HG02763 (cell line): ENCODE measurements at regions not wholly inside any gene's neighbourhood (a gene's known extent, or its start where the extent isn't known, plus 50 kb on each side); places are given as distances from the start of the nearest gene placed in this dataset.
"Not testable (repeated sequence)": the region's sequence is repeated elsewhere in the genome, so short reads cannot be mapped to it uniquely, and the experiment has no call there.

Experiments
- ATAC-seq: cut with Tn5 transposase; IDR thresholded peaks from one replicate; pipeline ENCODE4 v1.9.1; 2021; ENCODE audit warnings: mild to moderate bottlenecking, moderate library complexity; ENCODE audit not compliant: unreplicated experiment

- not testable (repeated sequence) for ATAC-seq
These were observed 53.9 kb downstream of the CDRT15L2 start for GRCh38 chr17:20633268-20634059.

- not testable (repeated sequence) for ATAC-seq
These were observed 60.6 kb downstream of the CDRT15L2 start for GRCh38 chr17:20640147-20640546.

- ATAC-seq = not testable (repeated sequence)
These were observed 67.2 kb downstream of the CDRT15L2 start for GRCh38 chr17:20646661-20647272.

GRCh38 chr17:20649097-20649767, 69.7 kb downstream of the CDRT15L2 start:
- ATAC-seq = peak; percentile 78

GRCh38 chr17:20651022-20651421, 71.5 kb downstream of the CDRT15L2 start:
- ATAC-seq = not testable (repeated sequence)

GRCh38 chr17:20651736-20652135, 72.2 kb downstream of the CDRT15L2 start:
- not testable (repeated sequence) for ATAC-seq

- not testable (repeated sequence) for ATAC-seq
These were observed 73.9 kb downstream of the CDRT15L2 start for GRCh38 chr17:20653391-20653790.

GRCh38 chr17:20654114-20654513, 74.6 kb downstream of the CDRT15L2 start:
- not testable (repeated sequence) for ATAC-seq

- not testable (repeated sequence) for ATAC-seq
These were observed 75.1 kb downstream of the CDRT15L2 start for GRCh38 chr17:20654575-20654974.

- not testable (repeated sequence) for ATAC-seq
These were observed 85.8 kb downstream of the CDRT15L2 start for GRCh38 chr17:20665103-20665955.

- ATAC-seq = not testable (repeated sequence)
These were observed 87.2 kb downstream of the CDRT15L2 start for GRCh38 chr17:20666689-20667088.

- not testable (repeated sequence) for ATAC-seq
These were observed 88.2 kb downstream of the CDRT15L2 start for GRCh38 chr17:20667712-20668111.

GRCh38 chr17:20668316-20668715, 88.8 kb downstream of the CDRT15L2 start:
- ATAC-seq = not testable (repeated sequence)

- ATAC-seq = not testable (repeated sequence)
These were observed 89.3 kb downstream of the CDRT15L2 start for GRCh38 chr17:20668868-20669267.

- not testable (repeated sequence) for ATAC-seq
These were observed 91.0 kb downstream of the CDRT15L2 start for GRCh38 chr17:20670506-20670905.

- ATAC-seq = not testable (repeated sequence)
These were observed 94.8 kb downstream of the CDRT15L2 start for GRCh38 chr17:20674374-20674773.

GRCh38 chr17:20675707-20676106, 96.2 kb downstream of the CDRT15L2 start:
- not testable (repeated sequence) for ATAC-seq

- not testable (repeated sequence) for ATAC-seq
These were observed 97.1 kb downstream of the CDRT15L2 start for GRCh38 chr17:20676656-20677055.

GRCh38 chr17:20677469-20677868, 97.9 kb downstream of the CDRT15L2 start:
- not testable (repeated sequence) for ATAC-seq

- ATAC-seq = not testable (repeated sequence)
These were observed 98.9 kb downstream of the CDRT15L2 start for GRCh38 chr17:20678424-20678823.
